ENCODE measurements at regions not wholly inside any gene's neighbourhood (a gene's known extent, or its start where the extent isn't known, plus 50 kb on each side); places are given as distances from the start of the nearest gene placed in this dataset.
A peak's percentile ranks its signal among the peaks of the same experiment; 100 is the strongest.

DNA sequence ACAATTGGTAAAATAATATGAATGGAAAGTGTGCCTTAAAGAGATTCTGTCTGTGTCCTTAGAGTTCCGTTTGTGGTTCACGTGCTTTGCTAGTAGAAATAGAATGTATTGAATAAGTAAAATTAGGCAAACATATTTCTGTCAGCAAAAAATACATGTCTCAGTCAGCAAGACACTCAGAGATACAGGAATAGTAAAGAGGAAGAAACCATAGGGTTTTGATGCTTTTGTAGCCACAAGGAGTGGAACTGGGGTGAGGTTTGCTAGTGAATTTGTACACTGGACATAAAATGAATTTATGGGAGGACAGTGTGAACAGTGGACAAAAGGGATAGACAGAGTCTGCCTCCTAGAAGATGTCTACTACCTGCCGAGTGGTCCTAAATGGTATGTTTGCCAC is 289.2 kb upstream of the NRP1 start:
- DNase-seq (no peak), ATAC-seq (peak in 5 of 8 donors; percentile 42 to 82 (median 48))
- intact Hi-C loops (cut with DNase I): no loop called here
- H3K27ac ChIP-seq: peak overlapping the region in 1 of 10 donors; percentile 81
- no peaks in the 10 kb centered on the region for H3K36me3 ChIP-seq
- 92 to 98% methylated on average over 3 of the region's 3 CpGs for WGBS, 2 donors
- no peak overlapping the region for H3K4me3 ChIP-seq
- peaks cover 0 to 6% (median 0%) of the 10 kb centered on the region in 11 donors for H3K9me3 ChIP-seq
- peaks cover 0 to 21% (median 0%) of the 10 kb centered on the region in 9 donors for H3K4me1 ChIP-seq
- TF ChIP-seq, protein P1, sequence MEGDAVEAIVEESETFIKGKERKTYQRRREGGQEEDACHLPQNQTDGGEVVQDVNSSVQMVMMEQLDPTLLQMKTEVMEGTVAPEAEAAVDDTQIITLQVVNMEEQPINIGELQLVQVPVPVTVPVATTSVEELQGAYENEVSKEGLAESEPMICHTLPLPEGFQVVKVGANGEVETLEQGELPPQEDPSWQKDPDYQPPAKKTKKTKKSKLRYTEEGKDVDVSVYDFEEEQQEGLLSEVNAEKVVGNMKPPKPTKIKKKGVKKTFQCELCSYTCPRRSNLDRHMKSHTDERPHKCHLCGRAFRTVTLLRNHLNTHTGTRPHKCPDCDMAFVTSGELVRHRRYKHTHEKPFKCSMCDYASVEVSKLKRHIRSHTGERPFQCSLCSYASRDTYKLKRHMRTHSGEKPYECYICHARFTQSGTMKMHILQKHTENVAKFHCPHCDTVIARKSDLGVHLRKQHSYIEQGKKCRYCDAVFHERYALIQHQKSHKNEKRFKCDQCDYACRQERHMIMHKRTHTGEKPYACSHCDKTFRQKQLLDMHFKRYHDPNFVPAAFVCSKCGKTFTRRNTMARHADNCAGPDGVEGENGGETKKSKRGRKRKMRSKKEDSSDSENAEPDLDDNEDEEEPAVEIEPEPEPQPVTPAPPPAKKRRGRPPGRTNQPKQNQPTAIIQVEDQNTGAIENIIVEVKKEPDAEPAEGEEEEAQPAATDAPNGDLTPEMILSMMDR (IDR thresholded peaks at IDR 0.05): no peak
- H3K27me3 ChIP-seq: no peaks in the 10 kb centered on the region

DNA sequence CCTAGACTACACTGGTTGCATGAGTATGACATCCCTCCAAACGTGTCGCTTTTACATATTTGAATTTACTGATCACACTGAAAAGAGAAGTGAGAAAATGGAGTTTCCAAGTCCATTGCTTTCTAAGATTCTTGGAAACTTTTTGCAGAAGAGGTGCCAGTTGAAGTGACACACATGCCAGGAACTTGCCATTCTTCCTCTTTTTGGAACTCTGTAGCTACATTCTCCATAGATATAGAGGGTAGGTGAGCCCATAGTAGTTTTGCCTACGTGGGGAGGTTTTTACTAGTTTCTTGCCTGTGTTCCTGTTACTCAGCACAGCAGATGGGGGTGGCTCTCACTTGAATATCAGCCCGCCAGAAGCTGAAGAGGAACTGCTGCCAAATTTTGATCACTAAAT is 286.6 kb upstream of the NRP1 start:
- Histone ChIP-seq H3K36me3 (no peaks in the 10 kb centered on the region), H3K27ac (peak overlapping the region in 1 of 10 donors; percentile 57), H3K27me3 (no peaks in the 10 kb centered on the region), H3K4me3 (no peak overlapping the region), H3K4me1 (peaks cover 0 to 21% (median 0%) of the 10 kb centered on the region in 9 donors), H3K9me3 (peaks cover 0 to 7% (median 0%) of the 10 kb centered on the region in 11 donors)
- WGBS, 2 donors: 83 to 89% methylated on average over 4 of the region's 4 CpGs
- TF ChIP-seq, protein P1 (IDR thresholded peaks at IDR 0.05): no peak
- ATAC-seq (peak in 3 of 8 donors; percentile 27 to 48 (median 38)), DNase-seq (no peak)
- intact Hi-C loops (cut with DNase I): no loop called here

DNA sequence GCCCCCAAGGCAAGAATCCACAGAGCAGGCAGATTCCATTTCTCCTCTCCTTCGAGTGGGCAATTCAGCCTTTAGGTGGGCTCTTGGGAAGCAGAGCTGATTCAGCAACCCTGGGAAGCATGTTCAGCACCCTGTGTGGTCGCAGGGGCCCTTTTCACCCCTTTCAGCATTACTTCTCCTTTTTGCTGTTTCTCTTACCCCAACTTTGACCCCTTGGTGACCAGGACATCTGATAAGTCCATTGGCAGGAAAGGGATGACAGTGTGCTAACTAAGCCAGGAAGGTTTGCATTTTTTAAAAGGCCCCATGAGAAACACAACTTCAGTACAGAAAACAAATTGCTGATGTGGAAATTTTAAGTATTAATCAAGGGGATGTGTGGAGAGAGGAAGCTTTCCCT is 283.7 kb upstream of the NRP1 start:
- intact Hi-C loops (cut with DNase I): no loop called here
- Histone ChIP-seq H3K36me3 (no peaks in the 10 kb centered on the region), H3K4me3 (no peak overlapping the region), H3K27ac (peak overlapping the region in 1 of 10 donors; percentile 10), H3K4me1 (peaks cover 0 to 11% (median 0%) of the 10 kb centered on the region in 9 donors), H3K27me3 (no peaks in the 10 kb centered on the region), H3K9me3 (peaks cover 0 to 7% (median 0%) of the 10 kb centered on the region in 11 donors)
- TF ChIP-seq, protein P1 (IDR thresholded peaks at IDR 0.05): no peak
- WGBS, 2 donors: 91 to 97% methylated on average over 2 of the region's 2 CpGs
- DNase-seq (no peak), ATAC-seq (no peak)

DNA sequence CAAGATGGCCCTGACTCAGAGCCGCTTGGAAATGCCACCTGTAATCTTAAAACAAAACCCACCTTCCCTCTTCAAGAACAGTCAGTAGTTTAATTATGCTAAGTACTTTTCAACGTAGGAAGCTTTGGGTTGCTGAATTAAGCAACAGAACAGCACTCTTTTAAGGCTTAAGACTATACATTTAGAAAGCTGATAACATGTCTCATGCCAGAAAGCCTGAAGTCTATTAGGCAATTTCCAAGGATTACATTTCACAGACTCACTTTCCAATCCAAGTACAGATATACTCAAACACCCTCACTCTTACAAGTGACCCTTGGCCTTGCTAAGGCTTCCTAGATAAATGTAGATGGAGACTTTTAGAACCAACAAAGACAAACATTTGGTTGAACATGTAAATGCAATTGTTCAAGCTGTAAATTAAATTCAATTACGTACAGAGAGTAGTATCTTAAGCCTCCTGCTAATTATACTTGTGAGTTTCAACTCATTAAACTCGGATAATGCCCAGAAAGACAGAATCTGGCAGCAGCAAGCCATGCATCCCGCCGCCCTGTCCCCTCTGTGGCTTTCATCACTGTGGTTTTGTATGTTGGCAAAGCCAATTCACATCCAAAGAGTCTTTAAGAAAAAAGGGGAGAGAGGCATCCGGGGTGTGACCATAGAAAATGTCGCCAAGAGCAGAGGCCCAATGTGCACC is 283.1 kb upstream of the NRP1 start:
- DNase-seq: no peak
- Histone ChIP-seq H3K36me3 (no peaks in the 10 kb centered on the region), H3K9me3 (peaks cover 0 to 7% (median 0%) of the 10 kb centered on the region in 11 donors), H3K27ac (no peak overlapping the region), H3K4me3 (no peak overlapping the region), H3K27me3 (no peaks in the 10 kb centered on the region), H3K4me1 (peaks cover 0 to 18% (median 0%) of the 10 kb centered on the region in 9 donors)
- 89 to 90% methylated on average over 8 of the region's 8 CpGs for WGBS, 2 donors
- intact Hi-C loops (cut with DNase I): no loop called here
- no peak for ATAC-seq
- TF ChIP-seq, protein P1 (IDR thresholded peaks at IDR 0.05): no peak
